HG03439 (cell line): ENCODE measurements at regions not wholly inside any gene's neighbourhood (a gene's known extent, or its start where the extent isn't known, plus 50 kb on each side); places are given as distances from the start of the nearest gene placed in this dataset.
A peak's percentile ranks its signal among the peaks of the same experiment; 100 is the strongest.
"Not testable (repeated sequence)": the region's sequence is repeated elsewhere in the genome, so short reads cannot be mapped to it uniquely, and the experiment has no call there.

Experiments
- ATAC-seq: cut with Tn5 transposase; IDR thresholded peaks from one replicate; pipeline ENCODE4 v1.9.1; 2021; ENCODE audit warnings: mild to moderate bottlenecking, moderate library complexity; ENCODE audit not compliant: unreplicated experiment

DNA sequence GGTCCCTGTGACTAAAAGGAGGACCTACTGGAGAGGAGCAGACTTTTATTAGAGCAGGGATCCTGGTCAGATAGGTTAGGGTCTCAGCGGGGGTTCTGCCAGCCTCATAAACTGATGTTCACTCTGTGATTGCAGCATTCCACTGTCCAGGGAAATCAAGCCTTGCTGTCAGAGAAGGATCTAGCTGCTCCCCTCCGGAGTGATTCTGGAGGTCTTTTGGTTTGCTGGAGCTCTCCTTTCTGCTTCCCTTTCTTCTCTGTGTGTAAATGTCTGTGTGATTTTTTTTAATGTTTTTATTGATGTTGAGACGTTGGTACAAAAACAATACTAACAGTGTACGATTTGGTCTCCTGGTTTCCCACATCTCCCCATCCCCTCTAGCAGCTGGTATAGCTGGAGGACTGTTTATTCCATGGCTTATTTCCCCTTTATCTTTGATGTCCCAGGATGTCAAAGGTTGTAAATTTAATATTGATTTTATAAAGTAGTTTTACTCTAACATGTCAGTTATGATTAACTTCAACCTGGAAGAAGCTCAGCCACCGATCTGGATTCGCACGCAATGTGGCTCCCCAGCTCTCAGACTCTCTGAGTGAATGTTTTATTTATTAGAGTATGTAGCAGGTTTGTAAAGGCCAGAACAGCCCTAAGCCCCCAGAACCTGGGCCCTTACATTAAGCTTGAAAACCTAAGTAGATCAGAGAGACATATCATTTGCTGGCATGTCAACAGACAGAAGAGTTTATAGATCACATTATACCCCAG is 202.3 kb upstream of the G2E3 start:
- no peak for ATAC-seq

DNA sequence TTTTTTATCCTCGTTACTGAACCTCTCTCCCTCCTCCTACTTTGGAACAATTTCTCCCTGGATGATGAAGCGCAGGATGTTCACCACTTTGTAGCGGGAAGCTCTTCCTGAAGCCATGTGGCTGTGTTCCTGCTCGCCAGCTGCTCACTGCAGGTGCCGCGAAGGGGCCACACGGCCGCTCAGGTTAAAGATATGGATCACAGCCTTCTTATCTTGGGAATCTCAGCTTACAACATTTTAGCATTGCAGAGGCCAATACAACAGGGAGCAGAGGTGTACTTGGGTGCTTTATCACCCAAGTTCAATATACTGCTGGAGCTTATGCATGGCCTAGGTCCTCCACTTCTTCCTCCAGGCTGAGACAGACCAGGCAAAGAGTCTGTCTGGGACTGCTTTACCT is 201.2 kb upstream of the G2E3 start:
- no peak for ATAC-seq

DNA sequence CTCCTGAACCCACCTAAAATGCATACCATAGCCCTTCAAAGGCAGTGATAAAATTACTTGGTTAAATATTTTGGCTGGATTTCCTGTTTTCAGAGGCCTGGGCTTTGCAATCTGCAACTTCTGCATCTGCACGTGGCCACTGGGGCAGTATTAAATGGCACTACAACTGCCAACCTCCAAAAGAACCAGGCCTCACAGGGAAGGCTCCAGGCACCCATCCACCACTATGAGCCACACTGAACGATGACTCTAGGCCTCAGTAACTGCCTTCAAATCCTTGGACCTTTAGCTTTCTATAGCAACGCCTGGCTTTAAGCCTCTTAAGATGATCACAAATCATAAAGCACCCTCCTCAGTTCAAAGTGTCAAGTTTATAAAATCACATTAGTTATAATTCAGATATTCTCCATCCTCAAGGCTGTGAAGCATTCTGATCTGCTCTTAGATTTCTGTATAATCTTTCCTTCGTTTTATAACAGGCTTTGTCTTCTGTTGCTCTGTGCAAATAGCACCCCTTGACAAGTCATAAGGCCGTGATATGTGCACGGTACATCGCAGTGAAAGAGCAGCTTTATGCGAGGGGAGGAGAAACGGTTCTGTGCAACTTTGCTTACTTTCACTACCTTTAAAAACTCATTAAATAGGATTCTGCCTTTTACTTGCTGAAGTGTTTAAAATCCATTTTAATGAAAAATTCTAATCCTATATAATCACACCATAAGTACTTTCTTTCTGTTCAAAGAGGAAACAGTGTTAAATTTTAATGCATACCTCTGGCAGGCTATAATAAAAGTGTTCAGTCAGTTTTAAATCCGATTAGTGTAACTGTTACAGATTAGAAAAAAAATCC is 196.4 kb upstream of the G2E3 start:
- ATAC-seq, result no peak

DNA sequence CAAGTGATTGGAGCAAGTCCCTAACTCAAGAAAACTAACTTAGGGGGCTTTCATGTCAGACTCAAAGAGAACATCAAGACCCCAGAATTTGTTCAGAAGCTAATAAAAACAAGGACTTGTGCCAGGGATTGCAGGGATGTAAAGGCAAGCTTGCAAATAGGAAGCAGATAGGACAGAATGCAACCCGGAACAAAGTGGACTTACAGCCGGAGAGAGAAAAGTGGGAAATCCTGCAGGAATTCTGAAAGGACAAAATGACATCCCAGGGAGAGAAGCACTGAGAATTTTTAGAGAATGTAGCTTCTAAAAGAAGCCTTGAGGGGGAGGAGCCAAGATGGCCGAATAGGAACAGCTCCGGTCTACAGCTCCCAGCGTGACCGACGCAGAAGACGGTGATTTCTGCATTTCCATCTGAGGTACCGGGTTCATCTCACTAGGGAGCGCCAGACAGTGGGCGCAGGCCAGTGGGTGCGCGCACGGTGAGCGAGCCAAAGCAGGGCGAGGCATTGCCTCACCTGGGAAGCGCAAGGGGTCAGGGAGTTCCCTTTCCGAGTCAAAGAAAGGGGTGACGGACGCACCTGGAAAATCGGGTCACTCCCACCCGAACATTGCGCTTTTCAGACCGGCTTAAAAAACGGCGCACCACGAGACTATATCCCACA is 195.6 kb upstream of the G2E3 start:
- not testable (repeated sequence) for ATAC-seq

DNA sequence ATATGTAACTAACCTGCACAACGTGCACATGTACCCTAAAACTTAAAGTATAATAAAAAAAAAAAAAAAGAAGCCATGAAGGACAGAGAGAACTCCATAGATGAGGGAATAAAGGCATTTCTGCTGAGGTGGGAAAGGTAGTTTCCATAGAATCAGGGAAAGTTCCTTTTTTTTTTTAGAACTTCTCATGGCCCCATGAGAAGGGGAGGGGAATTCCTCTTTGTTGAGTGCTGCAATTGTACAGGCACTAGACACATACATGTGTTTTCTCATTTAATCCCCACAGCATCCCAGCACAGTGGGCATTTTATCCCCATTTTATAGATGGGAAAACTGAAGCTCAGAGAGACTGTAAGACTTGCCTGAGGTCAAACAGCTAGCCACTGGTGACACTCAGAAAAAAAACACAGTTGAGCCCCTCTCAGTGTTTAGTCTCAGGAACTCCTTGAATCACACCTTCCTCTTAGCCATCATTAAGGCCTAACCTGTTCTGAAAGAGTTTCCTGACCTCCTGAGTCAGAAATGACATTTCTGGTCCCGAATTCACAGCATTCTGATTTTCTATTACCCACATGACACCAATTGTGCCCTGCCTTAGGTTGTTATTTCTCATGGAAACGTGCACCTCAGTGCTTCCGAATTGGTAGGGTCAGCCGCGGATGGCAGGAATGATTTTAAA is 189.3 kb upstream of the G2E3 start:
- ATAC-seq, result no peak

DNA sequence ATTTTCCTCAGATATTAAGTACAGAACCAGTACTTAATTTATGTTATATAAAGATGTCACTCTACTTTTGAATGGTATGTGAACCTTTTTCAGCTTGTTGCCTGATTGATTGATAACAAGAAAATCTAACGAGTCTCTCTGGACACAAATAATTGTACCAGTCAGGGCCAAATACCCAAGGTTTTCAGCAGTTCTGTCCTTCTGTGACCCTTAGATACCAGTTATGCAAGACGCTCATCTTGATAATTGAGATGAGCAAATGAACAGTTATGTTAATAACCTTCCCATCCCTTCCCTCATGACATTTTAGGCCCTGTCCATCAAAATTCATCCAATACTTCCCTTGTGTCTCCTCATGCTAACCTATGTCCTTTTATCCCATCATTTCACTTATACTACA is 185.9 kb upstream of the G2E3 start:
- ATAC-seq, result no peak

DNA sequence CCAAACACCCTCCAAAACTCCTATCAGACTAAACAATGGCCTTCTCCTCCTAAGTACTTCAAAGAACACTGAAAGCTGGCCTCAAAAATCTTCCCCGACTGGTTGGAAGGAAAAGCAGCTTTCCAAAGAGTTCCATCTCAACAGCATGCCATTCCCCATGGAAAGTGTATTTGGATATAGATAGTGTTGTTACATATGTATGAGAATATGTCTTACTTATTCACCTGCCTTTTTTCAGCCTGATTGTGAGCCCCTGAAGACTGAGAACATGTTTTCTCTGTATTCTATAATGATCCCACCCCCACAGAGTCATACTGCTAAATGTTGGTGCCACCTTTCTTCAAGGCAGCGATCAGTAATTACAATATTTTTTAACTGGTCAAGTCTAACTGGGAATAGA is 185.4 kb upstream of the G2E3 start:
- no peak for ATAC-seq

DNA sequence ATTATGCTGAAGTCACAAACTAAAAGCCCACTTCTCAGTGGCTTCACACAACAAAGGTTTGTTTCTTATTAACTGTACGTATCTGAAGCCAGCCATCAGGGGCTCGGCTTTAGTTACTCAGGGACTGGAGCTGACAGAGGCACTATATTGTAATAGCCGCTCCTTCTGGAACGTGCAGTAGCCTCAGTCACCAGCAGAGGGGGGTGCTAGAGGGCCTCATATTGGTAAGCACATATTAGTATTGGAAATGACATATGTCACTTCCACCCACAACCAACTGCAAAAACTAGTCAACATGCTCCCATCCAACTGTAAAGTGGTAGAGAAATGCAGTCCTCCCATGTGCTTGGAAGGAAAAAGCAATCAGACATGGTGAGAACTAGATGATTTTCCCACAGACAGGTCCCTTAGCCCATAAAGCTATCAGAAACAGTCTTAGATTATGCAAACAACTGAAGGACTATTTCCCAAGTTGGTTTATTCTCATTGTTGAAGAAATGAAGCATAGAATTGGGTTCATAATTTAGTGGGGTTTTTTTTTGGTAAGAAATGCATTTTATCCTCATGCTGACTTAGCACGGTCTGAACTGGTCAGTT is 183.6 kb upstream of the G2E3 start:
- ATAC-seq, result peak; percentile 99

DNA sequence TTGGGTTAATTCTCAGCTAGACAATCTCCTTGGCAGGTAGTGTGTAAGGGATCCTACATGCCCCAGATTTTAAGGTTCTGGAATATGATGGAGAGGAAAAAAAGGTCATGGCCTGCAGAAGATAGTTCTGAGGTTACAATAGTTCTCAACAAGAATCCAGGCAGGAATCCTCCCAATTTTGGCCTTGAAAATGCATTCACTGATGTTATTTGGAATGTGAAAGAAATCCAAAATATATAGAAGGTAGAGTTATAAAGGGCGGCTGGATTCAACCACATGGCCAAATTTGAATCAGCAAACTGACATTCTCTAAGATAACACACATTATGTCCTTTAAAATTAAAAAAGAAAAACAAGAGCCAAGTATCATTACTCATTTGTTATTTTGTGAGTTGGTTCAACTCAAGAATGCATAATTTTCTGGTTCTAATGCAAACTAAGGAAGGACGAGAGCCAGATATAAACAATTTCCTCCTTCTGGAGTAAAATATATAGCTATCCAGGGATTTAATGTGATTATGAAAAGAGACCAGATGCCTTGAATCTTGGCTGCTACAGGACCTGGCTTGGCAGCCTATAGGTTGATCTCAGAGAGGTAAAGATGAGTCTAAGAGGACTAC is 177.0 kb upstream of the G2E3 start:
- ATAC-seq, result no peak

DNA sequence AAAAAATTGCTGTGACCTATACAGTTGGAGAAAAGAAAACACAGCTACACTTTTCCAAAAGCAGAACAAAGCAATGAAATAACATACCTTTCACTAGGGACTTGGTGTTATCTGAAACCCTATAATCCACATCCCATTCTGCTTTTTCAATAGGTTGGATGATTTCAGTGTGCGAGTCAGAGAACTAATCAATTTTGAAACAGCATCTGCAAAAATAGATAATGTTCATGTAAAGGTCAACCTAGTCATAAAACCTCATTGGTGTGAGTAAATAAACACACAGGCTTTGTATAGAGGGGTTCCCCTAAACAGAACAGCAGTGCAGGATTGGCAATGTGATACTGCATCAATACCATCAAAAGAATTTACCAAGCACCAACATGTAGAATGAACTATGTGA is 173.0 kb upstream of the G2E3 start:
- no peak for ATAC-seq

DNA sequence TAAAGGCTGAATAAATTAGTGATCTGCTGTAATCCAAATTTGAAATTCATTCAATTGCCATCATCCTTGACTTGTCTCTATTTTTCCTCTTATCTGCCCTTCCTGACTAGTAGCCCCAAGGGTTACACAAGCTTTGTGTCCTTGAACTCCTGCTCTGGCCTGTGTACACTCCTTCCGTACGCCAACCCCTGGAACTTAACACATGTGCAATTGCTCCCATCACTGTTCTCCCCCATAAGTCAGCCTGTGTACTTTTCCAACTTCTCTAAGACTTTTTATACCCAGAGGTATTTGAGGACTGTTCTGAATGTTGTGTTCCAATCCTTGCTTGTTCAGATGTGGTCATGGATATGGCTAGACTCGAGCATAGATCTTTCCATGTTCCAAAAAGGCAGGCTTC is 171.1 kb upstream of the G2E3 start:
- no peak for ATAC-seq

DNA sequence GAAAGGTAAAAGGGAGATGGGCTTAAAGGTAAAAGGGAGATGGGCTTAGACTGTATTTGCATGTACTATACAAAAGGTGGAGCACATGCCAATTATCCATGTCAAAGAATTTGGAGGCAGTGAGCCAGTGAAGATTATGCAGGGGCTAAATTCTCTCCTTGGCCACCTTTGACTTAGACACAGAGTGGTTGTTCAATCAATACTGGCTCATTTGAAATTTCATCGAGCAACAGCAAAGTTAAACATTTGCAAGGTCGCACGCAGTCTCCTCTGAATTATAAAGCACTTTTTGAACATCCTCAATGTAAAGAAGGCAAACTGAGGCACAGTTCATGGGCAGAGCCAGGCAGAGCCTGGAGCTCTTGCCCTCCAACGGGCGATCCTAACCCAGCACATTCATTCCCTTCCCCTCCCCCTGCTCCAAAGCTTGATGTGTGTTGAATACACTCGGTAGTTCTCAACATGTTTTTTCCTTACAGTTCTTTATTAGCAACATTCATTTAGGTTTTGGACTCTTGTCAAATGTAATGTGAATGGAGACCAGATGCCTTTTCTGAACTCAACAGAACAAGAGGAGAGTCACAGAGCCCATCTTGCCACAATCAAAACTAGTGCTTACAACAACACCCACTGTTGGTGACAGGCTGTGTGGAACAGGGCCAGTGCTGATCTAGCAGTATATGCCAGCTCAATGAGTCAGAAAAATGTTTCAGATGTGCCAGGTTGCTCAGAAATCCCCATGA is 169.7 kb upstream of the G2E3 start:
- no peak for ATAC-seq

DNA sequence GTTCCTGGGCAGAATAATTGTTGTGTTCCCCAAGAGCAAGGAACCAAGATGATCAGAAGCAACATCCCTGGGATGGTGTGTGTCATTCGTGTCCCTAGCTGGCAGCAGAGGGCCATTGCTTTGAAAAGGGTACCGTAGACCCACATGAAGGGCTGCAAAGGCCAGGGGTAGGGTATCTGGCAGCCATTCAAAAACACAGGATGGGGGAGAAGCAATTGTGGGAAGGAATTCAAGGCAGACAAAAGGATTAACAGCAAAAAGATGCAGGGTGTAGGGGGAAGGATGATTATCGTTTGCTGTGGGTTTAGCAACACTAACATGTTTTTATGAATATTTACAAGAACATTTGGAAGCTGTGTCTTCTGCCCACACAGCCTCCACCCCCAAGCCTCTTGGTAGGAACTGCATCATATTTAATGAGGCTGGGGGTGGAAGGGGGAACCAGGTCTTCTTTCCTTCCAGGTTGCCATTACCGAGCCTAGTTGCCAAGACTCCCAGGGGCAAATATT is 169.0 kb upstream of the G2E3 start:
- no peak for ATAC-seq

DNA sequence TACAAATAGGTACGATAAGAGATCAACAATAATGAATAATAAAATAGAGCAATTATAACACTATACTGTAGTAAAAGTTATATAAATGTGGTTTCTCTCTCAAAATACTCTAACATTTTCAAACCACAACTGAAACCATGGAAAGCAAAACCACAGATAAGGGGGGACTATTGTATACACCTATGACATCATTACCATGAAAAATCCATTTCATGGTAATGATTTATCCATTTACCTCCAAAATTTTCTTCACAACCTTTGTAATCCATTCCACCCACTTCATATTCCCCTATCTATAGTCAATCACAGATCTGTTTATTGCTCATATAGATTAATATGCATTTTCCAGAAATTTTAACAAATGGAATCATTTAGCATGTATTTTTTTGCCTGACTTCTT is 163.9 kb upstream of the G2E3 start:
- ATAC-seq, result no peak

DNA sequence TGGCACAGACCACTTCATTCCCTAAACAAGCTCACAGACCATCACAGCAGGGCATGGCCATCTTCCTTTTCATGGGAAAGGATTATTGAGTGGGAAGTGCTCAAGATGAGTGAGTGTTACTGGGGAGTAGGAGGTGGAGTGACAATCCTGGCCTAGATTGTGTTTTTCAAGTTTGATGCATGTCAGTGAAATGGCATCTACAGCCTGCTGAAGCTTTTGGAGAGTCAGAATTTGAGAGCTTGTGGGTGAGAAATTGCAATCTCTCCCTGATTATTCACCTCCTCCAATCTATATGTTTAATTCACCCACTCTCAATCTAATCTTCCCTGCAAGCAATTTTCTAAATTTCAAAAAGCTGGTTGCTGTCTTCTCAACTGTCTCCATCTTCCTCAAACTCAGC is 156.1 kb upstream of the G2E3 start:
- ATAC-seq, result no peak

DNA sequence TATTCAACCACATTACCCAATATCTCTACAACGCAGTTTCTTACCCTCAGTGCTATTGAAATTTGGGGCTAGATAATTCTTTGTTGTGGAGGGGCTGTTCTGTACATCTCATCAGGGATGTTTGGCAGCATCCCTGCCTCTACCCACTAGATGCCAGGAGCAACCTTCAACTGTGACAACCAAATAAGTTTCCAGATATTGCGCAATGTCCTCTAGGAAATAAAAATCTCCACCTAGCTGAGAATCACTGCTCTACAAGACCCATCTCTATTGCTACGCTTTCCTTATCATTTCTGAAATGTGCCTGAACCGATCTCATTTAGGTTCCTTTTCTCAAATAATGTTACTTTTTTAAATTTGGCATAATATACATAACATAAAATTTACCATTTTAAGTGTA is 155.2 kb upstream of the G2E3 start:
- ATAC-seq, result no peak

DNA sequence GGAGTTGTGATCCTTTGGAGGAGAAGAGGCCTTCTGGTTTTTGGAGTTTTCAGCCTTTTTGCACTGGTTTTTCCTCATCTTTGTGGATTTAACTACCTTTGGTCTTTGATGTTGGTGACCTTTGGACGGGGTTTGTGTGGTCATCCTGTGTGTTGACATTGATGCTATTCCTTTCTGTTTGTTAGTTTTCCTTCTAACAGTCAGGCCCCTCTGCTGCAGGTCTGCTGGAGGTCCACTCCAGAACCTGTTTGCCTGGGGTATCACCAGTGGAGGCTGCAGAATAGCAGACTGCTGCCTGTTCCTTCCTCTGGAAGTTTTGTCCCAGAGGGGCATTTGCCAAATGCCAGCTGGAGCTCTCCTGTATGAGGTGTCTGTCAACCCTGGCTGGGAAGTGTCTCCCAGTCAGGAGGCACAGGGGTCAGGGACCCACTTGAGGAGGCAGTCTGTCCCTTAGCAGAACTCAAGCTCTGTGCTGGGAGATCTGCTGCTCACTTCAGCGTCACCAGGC is 149.4 kb upstream of the G2E3 start:
- ATAC-seq, result not testable (repeated sequence)

DNA sequence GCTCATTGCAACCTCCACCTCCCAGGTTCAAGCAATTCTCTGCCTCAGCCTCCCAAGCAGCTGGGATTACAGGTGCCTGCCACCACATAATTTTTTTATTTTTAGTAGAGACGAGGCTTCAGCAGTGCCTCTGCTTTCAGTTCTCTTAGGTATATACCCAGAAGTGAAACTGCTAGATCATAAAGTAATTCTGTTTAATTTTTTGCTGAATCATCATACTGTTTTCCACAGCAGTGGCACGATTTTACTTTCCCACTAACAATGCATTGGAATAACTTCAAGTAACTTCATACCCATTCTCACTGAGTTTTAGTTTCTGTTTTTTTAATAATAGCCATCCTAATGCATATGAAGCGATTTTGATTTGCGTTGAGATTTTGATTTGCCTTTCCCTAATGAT is 148.0 kb upstream of the G2E3 start:
- ATAC-seq, result no peak

DNA sequence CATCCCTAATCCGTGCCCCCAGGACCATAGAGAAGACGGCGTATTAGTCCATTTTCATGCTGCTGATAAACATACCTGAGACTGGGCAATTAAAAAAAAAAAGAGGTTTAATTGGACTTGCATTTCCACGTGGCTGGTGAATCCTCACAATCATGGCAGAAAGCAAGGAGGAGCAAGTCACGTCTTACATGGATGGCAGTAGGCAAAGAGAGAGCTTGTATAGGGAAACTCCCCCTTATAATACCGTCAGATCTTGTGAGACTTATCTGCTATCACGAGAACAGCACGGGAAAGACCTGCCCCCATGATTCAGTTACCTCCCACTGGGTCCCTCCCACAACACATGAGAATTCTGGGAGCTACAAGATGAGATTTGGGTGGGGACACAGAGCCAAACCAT is 145.8 kb upstream of the G2E3 start:
- not testable (repeated sequence) for ATAC-seq
